Activated effector memory CD4-positive, alpha-beta T cell treated with anti-CD3 and anti-CD28 coated beads, Interleukin-2, amount 50 U/mL, for 16 hours (primary cell): ENCODE measurements at regions not wholly inside any gene's neighbourhood (a gene's known extent, or its start where the extent isn't known, plus 50 kb on each side); places are given as distances from the start of the nearest gene placed in this dataset.

ENCODE experiments used
- DNase-seq: peaks from one replicate; pipeline ENCODE4 v3.0.0-alpha.2; 2020

DNA sequence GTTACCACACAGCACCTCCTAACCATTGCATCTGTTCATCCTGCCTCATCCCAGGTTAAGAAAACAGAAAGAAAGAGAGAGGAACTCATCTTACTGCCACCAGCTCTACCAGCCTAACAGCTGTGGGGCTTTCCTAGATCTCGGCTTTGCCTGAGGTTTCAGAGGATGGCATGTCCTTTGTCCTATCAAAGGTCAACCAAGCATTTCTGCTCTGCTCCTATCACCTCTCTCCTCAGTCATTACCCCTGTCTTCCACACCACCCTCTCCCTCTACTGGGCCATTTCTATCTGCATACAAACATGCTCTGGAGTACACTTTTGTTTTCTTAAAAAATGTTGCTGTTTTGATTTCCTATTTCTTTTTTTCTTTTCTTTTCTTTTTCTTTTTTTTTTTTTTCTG is 393.3 kb downstream of the IRS2 start:
- no peak for DNase-seq

DNA sequence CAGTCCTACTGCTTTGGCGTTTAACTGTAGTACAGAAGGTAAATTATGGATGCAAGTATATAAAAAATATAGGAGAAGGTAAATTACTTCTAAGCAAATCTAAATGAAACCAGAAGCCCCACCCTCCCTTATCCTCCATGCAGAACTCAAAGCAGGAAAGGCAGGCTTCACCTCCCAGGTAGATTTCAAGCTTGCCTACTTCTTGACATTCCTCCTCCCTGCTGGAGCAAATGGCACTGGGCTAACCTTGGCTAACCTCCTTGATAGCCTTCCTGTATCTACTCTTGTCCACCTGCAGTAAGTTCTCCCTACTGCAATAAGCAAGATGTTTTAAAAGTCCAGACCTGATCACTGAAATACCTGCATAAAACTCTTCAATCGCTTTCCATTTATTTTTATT is 396.0 kb downstream of the IRS2 start:
- no peak for DNase-seq

DNA sequence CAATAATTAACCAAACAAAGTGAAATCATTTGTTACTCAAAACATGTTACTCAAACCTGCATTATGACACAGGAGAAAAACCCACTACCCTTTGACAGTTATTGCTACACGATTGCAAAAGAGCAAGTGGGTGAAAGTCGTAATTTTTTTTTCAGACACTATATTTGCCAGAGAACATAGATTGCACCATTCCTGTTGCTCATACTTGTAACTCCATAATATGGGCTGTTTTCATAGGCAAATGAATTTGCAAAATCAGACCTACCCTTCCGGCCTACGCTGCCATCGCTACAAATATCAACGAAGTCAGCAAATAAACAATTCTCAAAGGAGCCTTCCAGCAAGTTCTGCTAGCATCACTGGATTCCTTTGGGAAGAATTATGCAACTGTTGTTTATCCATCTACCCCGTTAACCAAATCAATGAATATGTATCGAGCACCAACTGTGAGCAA is 396.5 kb downstream of the IRS2 start:
- DNase-seq = no peak

DNA sequence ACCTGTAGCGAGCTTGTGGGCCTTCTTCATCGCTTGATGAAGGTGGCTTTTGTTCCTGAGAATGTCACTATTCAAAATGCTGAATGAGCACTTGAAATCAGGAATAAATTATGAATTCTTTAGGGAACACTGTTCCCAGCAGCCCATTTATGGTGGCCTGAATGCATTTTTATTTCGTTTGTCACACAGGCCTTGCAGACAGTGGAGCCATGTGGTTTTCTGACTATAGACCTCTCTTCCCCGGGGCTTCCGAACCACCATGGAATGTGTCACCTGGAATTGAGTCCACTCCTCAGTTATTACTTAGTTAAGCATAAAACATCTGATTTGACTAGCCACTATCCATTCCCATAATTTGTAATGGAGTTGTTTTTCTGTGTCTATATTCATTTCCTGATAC is 396.9 kb downstream of the IRS2 start:
- no peak for DNase-seq

DNA sequence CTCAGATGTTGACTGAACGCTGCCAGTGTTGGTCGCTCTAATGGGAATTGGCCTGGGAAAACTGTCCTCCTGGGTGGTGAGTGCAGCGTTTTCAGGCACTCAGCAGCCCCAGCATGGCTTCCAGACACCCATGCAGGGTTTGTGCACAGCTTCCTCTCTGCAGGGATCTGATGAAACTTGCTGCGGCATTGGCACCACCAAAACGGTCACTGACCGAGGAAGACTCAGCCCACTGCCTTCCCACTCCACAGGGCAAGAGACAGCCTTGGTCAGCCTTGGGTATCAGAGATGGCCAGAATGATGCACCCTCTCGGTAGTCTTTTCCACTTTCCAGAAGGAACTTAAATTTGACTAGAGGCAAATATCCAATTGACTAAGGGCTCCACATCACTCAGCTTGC is 398.9 kb downstream of the IRS2 start:
- no peak for DNase-seq

DNA sequence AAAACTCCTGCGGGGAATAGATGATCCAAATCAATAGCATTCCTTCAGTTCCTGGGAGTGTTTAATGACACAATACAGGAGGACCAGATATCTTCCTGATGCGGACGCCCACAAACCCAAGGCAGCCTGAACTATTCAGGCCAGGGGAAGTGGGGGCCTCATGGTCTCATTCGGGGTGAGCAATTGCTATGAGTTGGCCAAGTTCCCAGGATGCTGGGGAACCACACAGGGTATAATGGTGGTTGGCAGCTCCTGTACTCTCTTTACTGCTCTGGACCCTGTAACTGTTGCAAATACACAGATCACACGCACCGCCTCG is 401.2 kb downstream of the IRS2 start:
- DNase-seq = no peak

DNA sequence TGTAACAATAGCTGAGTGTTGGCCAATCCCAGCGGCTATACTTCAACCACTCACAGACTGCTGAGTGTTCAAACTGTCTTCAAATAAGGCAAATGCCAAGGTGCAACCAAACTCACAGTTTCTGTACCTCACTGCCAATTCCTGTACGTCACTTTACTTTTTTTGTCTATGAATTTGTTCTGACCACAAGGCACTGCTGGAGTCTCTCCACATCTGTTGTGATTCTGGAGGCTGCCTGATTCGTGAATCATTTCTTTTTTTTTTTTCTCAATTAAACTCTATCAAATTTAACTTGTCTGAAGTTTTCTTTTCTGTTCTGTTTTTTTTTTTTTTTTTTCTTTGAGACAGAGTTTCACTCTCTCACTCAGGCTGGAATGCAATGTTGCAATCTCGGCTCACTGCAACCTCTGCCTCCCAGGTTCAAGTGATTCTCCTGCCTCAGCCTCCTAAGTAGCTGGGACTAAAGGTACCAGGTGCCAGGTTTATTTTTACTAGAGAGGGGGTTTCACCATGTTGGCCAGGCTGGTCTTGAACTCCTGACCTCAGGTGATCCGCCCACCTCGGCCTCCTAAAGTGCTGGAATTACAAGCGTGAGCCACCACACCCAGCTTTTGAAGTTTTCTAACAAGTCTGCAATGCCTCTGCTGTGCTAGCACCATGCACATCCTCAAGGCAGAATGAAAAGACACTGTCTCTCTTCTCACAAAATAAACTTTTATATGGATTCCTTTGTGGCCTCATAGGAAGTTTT is 401.7 kb downstream of the IRS2 start:
- DNase-seq = no peak

DNA sequence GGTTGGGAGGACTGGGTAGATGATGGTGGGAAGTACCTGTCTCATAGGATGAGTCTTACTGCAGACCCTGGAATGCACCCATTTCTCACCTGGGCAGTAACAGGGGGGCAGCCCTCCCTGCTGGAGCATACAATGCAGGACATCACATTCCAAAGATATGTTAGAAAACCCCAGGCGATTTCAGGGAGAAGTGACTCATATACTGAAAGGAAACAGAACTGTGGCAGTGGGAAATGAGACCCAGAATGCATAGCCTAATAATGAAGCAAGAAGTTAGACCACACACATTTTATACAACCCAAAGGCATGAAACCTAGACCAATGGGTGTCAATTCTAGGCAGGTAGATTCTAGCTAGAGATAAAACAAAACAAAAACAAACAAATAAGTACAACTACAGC is 402.7 kb downstream of the IRS2 start:
- no peak for DNase-seq

DNA sequence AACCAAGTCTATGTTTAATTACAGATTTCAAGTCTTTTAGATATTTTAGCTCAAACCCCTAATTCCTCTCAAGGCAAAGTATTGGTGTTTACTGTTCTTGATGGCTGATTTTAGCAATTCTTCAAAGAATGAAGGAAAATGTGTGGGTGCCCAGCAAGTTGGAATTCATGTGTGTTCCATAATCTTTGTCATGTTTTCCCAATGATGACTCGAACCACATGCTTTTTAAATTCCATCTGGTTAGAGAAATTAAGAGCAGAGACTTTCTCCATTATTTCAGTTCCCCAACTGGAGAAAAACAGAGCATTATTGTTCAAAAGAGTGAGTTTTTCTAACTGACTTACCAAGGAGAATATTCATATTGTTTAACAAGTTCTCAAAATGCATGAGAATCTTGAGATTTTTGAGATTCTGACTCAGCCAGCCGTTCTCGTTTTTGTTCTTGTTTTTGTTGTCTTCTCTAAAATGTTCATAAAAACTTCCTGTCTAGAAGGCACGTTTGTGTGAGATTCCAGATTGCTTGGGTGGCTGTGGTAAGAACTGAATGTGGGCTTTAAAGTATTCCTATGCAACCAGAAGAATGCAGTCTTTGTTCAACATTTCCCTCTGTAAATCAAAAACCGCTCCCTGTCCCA is 404.7 kb downstream of the IRS2 start:
- DNase-seq = no peak

DNA sequence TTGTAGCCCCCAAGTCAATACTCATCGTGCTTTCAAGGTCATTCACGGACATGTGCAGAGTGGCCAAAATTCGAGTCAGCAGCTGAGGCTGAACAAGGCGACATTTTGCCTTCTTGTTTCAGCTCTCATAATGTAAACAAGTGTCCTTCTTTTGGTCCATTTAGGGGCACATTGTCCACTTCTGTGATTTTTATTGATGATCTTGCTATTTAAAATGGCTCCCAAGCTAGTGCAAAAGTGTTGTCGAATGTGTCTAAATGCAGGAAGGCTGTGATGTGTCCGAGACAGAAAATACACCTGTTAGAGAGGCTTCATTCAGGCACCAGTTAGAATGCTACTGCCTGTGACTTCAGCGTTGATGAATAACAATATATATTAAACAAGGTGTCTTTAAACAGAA is 405.9 kb downstream of the IRS2 start:
- DNase-seq = no peak

DNA sequence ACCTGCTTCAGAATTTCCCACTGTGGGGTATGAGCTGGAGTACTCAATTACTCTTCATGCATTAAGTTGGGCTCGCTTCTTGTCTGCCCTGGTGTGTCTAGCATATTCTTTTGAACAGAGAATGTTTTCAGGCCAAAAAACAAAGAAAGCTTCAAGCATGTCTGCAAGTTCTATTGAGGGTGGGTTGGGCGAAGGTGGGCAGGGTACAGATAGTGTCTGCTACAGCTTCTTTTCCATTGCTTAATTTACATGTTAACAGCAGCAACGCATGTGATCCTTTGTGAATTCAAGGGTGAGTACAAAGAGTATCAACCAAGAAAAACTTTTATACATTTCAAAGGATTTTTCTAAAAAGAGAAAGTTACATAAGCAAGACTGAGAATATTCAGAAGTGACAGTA is 406.5 kb downstream of the IRS2 start:
- no peak for DNase-seq

DNA sequence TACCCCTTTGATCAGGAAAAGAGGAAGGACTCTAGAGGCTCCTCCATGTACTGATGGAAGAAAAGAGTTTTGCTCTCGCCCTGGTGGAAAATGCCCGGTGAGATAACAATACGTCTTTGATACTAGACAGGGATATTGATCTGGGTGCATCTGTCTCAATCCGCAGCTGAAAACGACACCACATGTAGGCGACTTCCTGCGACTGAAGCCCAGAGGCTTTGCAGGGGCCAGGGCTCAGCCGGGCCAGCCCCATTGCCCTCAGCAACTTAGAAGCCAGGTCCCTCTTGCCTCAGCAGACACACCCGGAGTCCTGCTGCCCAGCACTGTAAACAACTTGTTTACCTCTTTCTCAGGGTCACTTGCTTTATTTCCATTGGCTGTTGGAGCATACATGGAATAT is 409.4 kb downstream of the IRS2 start:
- DNase-seq = no peak

DNA sequence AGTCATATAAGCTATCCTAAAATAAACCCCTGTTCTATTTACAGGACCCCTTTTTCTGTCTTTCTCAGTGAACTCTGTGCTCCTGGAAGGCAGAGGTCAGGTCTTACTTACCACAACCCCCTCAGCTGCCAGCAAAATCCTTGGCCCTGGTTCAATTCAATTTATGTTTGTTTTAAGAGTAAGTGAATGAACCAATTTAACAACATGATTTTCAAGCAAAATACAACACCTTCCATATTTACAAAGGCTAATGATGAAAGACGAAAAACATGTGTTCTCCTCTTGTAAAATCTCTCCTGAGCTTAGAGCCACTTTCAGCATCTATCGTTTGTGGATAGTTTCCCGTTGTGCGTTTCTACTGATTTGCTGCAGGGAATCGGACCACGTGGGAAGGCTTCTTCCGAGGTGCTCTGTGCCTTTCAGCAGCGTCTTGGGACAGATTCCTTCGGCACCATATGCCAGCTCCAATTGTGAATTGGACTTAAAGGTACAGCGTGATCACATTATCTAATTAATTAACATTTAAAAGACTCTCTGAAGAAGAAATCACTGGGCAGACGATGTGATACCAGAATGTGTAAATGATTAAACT is 411.7 kb downstream of the IRS2 start:
- DNase-seq = no peak

DNA sequence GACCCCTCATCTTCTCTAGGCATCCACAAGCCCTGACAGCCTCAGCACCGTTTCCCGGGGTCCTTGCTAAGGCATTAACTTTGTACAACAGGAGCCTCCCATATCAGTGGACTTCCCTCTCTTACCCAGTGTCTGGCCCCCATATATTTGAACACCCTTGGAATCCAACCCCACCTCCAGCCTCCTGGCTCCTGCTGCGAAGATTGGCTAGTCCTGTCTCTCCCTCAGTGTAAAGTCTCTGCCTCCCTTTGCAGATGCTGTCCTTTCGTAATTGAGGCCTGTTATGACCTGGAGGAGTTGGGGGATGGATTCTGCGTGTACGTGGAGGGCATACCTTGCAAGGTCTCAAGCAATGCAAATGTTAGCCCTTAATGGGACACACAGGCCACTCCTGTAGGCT is 413.7 kb downstream of the IRS2 start:
- no peak for DNase-seq

DNA sequence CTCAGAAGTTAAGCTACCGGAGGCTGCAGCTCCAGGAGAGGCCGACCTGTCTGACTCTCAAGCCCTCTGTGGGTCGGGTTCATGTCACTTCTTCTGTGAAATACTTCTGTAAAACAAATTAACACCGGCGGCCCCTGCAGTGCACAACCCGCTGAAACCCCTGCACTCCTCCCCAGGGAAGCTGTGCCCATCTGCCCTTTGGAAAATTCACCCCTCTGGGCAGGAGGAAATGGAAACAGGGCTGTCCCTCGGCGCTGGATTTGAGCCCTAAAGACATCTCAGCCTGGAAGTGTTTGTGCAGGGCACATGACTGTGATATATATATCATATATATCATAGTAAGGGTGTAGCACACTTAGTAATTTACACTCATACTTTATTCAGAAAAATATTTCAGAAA is 415.3 kb downstream of the IRS2 start:
- DNase-seq = no peak

DNA sequence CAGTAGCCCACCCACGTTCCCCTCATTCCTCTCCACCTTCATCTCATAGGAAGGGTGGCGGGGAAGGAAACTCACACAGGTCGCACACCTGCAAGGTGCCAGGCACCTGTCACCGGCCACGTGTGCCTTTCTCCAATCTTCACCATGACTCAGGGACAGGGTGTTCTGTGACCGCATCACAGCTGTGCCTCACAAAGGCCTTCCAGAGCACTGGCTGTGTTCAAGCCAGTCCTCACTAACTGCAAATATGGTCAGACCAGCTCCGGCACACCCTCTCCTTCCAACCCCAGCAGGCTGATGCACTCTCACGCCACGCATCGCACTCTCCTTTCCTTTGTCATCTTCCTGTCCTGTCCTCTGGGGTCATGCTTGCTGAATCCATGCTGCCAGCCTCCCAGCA is 415.9 kb downstream of the IRS2 start:
- DNase-seq = no peak

DNA sequence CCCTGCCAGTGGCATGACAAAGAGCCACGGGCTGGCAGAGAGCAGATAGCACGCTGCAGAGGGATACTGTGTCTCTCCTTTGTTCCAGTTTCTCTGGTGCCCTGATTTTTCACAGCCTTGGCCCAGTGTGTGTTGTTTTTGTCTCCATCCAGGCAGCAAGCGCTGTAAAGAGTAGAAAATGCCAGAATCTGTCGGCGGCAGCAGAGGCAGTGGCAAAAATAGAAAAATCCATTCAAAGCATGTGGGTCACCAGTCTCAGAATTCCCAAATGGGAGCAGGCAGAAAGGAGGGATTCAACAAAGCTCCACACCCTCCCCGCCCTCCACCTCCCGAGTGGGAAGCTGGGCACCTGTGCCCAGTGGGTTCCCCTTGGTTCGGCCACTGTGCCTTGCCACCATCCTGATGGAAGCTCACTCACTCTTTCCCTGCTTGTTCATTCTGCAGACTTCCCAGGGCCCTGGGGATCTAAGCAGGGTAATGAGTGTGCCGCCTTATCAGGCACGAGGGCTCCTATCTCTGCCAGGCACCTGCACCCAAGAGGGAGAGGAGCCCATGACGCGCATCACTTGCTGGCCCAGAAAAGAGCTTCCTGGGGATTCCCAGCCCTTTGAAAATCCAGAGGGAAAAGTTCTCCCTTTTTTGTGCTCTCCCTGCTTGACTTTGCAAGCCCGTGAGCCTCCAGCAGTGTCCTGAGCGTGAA is 416.9 kb downstream of the IRS2 start:
- DNase-seq = no peak

DNA sequence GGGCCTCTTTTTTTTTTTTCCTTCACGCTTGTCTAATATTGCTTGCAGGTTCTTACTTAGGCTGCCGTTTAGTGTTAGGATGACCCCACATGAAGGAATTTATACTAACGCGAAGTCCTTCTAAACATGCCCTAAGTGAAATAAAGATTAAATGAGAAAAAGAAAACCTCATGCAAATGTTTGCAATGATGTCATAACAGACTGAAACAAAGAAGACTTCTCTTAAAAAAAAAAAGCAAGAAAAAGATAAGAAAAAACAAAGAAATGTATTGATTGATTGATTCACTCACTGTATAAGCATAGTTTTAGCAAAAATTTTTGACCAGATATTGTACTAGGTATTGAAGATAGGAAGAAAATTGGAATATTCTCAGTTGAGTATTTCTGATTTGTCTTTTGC is 418.2 kb downstream of the IRS2 start:
- no peak for DNase-seq

DNA sequence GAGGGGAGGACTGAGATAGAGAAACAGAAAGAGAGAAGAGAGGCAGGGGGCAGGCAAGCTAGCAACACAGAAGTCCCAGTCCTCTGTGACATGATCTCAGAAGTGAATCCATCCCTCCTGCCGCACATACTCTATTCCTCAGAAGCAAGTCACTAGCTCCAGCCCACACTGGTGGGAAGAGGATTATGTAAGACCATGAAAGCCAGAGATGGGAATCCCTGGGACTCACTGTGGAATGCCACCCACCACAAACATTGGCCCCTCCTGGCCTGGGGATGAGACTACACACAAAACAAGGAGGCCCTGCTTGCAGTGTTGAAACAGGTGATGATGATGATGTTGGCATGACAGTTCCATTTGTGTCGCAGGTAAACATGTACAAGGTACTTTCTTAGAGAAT is 419.9 kb downstream of the IRS2 start:
- DNase-seq = no peak

DNA sequence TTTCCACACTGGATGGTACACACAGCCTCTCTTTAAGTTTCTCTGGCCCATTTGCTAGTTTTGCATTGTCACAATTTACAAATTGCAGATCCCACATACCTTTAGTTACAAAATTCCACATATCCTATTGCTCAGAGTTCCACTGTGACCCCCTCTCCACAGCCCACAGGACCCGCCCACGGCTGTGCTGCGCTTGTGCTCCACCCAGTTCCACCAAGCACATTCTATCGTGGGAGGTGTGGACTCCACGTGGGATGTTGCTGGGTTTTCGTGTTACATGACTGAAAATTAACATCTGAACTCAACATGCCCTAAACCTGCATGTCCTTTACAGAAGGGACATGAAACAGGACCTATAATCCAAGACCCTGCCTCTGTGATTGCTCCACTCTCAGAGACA is 423.0 kb downstream of the IRS2 start:
- DNase-seq = no peak

DNA sequence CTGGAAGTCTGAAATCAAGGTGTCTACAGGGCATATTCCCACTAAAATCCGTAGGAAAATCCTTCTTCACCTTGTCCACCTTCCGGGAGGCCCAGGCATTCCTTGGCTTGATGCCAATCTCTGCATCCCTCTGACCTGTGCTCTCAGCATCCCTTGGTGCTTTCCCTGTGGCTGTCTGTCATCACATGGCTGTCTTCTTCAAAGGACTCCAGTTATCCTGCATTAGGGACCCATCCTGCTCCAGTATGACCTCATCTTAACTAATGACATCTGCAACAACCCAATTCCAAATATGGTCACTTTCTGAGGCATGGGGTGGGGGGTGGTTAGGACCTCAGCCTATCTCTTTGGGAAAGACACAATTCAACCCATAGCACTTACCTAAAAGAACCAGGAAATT is 423.8 kb downstream of the IRS2 start:
- no peak for DNase-seq

DNA sequence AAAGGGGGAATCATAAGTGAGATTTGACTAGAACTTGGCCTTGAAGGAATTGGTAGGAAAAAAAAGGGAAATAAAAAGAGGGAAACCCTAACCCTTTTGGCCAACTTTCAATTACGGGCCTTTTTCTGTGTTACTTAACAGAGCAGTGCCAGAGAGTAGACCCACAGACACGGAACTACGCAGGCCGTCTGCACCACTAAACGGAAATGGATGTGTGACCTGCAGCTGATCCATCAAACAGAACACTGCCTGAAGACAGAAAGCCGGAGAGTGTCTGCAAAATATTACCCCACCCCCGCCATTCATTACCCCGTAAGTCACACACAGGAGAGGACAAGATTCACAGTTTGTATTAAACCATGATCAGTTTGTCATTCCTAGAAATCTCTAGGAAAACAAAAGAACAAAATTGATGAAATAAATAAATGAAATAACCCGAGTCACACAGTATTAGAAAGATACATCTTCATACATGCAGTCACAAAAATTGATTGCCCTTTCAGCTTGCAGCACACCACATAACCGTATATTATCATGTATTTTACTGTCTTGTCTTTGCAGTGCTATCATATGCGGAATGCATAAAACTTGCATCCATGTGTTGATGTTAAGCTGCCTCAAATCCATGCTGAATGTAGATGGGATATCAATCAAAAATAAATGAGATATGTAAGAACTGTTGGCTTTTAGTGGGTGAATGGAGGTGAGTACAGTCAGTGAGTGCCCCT is 424.7 kb downstream of the IRS2 start:
- no peak for DNase-seq

DNA sequence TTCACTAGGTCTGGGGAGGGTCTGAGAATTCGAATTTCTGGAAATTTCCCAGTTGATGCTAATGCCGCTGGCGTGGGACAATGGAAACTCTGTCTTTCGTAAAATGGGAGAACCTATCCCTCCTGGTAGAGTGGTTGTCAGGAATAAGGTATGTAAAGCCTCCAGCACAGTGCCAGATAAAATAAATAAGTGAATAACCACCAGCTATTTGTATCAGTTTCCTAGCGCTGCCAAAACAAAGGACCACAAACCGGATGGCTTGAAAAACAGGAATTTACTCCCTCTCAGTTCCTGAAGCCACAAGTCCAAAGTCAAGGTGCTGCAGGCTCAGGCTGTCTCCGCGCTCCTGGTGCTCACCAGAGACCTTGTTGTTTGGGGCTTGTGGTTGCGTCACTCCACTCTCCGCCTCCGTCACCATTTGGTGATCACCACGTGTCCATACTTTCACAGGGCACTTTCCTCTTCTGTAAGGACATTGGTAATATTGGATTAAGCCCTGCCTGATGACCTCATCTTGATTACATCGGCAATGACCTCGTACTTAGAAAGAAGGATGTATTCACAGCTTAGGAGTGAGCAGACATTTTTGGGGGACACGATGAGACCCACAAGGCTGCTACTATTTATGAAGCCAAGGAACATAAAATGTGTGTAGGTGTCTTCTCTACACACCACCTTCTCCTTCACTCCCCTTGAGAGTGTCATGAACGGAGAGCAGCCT is 428.5 kb downstream of the IRS2 start:
- DNase-seq = no peak
